Midbrain (tissue), 1 donor: ENCODE measurements at regions not wholly inside any gene's neighbourhood (a gene's known extent, or its start where the extent isn't known, plus 50 kb on each side); places are given as distances from the start of the nearest gene placed in this dataset.
"Not testable (repeated sequence)": the region's sequence is repeated elsewhere in the genome, so short reads cannot be mapped to it uniquely, and the experiment has no call there.

Experiments used
- DNase-seq: peaks from one replicate; lab custom pipeline; 2025; lab: John Stamatoyannopoulos, UW

DNA sequence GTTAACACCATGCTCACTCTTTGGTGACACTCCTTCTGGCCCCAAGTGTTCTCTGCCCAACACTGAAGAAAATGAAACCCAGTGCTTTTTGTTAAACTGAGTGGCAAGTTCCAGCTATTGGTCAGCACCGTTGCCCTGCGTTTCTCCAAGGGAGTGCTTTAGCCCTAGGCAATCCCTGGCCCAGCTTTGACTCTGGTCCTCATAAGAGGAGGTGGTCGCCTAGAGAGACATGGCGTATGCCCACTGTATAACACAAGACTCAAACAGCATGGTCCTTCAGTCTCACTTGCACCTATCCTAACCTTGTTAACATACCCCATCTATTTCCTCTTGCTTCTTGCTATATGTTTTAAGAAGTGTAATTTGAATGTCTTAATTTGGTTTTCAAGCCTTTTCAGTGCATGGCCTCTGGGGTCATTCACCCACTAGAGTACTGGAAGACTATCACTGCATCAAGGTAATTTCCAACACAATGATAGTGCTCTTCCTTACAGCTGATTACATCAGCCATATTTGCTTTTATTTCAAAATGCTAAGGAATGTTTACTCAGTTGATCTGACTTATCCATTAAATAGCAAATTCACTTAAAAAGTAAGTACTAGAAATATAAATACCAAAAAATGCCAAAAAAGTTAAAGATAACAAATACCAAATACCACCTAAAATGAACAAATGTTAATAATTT is 190.5 kb upstream of the SOX21 start:
- DNase-seq, result no peak

GRCh38 chr13:94901070-94901469 is 188.7 kb upstream of the SOX21 start:
- no peak for DNase-seq

- DNase-seq, result no peak
Observed at GRCh38 chr13:94896719-94897317, 184.5 kb upstream of the SOX21 start.

DNA sequence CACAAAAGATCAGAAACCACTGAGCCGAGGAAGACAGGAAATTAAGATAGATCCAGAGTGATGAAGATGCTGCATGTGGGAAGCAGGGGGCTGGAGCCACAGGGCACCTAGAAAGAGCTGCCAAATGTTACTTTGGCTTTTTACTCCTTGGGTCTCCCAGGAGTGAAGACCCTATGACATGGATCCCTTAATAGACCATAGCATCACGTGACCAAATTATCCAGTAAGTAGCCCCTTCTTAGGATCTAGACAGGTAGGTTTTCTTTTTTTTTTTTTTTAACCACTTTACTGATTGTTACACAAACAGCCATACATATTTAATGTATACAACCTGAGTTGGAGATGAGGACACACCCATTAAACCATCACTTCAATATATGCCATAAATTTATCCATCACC is 183.9 kb upstream of the SOX21 start:
- DNase-seq, result no peak

DNA sequence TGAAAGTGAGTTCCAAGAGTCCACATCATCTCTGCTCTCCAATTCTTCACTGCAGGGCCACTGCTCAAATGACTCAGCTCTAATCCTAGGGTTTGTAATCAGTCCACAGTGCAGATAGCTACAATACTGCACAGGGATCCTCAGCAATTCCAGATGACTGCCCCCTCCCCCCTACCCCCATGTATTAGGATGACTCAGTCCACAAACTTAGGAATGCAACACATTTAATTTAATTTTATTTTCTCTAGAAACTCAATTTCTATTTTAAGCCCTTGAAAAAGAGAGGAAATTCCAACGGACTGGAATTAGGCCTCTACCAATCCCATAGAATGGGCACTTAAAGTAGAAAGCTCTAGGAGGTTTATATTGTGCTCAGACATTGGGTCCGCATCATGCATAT is 173.8 kb upstream of the SOX21 start:
- DNase-seq, result no peak

GRCh38 chr13:94880463-94880862 is 168.1 kb upstream of the SOX21 start:
- no peak for DNase-seq

DNA sequence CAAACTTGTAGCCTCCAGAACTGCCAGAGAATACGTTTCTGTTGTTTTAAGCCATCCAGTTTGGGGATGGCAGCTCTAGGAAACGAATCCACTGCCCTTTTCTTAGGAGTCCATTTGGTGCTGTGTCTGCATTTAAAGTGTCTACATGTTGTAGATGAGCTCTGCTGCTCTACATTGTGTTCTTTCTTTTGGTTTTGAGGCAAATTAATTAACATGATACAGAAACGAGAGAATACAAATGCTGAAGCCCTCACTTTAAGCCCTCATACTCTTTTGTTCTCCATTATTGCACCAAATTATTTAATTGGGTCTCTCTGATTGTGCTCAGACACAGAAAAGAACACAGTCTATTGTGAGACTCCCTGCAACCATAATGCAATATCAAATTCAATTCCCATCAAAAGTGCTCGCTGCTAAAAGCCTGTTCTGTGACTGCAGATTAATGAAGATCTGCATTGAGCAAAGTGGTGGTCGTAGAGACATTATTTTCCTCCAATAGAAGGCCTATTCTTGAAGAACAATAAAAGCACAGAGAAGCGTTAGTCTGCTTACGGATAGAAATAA is 166.3 kb upstream of the SOX21 start:
- DNase-seq, result no peak

DNA sequence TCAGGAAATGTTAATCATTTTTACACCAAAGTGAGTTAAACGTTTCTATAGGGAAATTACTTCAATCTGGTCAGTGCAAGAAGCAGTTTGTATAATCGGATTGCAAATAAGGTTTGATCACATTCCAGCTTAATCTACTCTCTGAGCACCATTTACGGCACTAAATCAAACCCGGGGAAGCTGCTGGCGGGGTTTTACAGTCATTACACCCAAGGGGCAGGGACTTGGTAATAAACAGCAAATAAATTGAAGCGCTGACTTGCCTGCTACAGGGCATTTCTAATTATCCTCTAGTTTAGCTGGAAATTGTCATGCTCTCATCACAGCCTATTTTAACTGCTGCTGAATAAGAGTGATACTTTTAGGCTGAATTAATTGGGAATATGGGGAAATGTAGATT is 152.1 kb upstream of the SOX21 start:
- DNase-seq, result no peak

DNA sequence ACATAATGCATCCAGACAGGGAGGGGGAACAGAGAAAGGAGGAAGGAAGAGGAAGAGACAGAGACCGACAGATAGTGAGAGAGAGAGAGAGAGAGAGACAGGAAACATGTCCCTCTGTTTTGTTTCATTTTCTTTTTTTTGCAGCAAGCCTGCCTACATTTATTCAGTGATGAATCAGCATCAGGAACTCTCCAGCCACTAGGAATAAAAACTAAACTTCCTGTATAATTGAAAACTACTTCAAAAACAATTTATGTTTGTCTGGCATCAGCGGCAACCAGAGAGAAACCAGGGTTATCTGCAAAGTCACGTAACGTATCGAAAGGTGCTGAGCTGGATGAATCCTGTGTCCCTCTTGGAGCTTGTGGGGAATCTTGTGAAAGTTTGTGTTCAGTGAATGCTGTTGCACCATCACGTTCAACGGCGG is 148.6 kb upstream of the SOX21 start:
- no peak for DNase-seq

DNA sequence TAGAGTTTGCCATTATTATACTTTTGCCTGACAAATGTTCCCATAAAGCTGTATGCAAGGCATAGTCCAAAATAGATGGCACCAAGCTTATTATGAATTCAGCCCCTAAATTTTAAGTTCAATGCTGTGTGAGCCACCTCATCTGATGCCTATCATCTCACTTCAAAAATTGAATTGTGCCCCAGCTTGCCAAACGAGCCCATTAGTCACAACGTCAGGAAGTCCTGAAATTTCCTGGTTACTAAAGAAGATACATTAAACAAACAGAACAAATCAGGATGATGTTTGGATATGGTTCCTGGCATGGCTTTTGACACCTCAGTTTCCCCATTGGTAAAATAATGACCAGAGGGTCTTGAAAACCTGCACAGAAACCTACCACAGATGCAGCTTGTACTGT is 147.5 kb upstream of the SOX21 start:
- DNase-seq, result no peak

DNA sequence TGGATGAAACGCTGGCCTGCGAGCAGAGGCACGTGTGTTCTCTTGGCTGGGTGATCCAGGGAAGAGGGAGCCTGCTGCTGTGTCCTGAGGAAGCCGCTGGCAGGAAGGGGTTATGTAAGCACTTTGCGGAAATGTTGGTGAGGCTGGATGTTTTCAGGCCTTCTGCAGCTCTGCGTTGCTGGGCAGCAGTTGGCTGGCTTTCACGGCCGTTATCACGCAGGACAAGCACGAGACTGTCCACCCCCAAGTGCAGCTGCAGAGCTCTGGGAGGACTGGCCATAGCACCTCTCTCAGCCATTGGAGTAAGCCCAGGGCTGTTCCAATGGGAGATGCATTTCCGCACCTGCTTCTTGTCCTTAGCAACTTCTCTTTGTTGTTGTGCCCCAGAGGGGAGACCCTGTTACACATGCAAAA is 146.9 kb upstream of the SOX21 start:
- peak; percentile 51 for DNase-seq

DNA sequence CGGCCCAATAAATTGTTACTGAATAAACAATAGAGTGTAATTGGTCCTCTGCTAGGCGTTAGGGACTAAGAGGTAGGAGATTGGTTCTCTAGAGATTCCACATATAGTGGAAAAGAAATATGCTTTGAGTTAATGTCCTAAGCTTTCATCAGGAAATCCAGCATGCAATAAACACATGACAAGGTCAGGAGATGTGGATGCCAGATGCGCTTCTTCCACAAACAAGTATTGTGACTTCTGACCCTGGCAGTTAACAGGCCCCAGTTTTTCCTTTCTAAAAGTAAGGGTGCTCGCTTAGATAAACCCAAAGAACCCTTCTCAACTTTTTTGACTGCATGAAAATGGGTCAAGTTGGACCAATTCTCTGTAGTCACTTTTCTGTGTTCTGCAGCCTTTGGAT is 146.5 kb upstream of the SOX21 start:
- DNase-seq, result no peak

DNA sequence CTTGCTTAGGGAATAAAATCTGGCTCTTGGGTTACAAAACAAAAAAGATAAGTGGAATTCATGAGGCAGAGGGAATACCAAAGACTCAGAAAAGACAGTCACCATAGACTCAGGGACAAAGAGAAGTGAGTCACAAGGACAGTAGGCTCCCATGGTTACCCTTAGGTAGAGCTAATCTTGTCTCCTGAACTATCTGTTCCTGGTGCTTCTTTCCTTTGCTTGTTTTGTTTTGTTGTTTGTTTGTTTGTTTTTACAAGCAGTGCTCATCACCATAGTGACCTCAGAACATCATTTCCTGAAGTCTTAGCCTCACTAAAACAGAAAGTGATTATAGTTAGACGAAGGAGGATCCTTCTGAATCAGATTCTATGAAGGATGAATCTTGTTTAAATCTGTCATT is 142.3 kb upstream of the SOX21 start:
- DNase-seq, result no peak

DNA sequence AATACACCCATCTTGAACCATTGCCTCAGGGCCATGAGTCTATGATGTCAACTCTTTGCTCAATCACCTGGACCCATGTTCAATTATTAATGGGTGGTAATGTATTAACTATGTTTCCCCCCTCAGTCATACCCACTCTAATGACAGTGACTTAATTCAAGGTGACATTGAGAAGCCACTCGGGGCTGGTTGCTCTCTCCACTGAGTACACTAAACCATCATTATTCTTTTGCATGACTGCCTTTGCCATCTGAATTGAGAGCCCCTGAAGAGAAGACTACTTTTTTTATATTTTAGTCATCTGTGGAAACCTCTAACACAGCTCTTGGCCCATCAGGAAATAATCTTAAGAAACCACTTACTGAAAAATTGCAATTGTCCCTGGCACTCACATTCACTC is 139.2 kb upstream of the SOX21 start:
- no peak for DNase-seq

- no peak for DNase-seq
Observed at GRCh38 chr13:94849254-94849653, 136.9 kb upstream of the SOX21 start.

- DNase-seq, result no peak
Observed at GRCh38 chr13:94842901-94843300, 130.6 kb upstream of the SOX21 start.

DNA sequence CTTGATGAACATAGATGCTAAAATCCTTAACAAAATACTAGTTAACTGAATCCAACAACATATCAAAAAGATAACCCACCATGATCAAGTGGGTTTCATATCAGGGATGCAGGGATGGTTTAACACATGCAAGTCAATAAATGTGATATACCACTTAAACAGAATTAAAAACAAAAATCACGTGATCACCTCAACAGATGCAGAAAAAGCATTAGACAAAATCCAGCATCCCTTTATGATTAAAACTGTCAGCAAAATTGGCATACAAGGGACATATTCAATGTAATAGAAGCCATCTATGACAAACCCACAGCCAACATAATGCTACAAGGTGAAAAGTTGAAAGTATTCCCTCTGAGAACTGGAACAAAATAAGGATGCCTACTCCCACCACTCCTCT is 124.7 kb upstream of the SOX21 start:
- DNase-seq, result not testable (repeated sequence)

- DNase-seq, result no peak
Observed at GRCh38 chr13:94829837-94830365, 117.6 kb upstream of the SOX21 start.

- DNase-seq, result no peak
Observed at GRCh38 chr13:94829185-94829836, 117.0 kb upstream of the SOX21 start.

GRCh38 chr13:94827566-94827965 is 115.2 kb upstream of the SOX21 start:
- DNase-seq, result no peak

- peak; percentile 74 for DNase-seq
Observed at GRCh38 chr13:94825507-94825906, 113.2 kb upstream of the SOX21 start.

GRCh38 chr13:94824601-94825000 is 112.3 kb upstream of the SOX21 start:
- DNase-seq, result no peak

DNA sequence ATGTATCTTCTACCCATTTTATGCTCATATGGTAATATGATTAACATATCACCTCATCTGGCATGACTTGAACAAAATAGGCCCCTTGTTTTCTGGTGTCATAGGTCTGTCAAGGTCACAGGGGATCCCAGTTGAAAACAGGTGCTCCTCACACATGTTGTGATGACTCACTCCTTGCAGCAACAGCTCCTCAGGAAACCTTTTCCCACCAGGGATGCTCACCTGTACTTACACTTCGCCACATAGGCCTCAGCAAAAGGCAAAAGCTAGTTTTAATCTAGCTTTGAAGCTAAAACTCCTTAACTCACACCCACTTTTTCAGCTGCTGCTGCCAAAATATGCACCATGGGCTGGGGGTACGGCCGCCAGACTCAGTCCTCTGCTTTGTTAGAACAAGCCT is 110.0 kb upstream of the SOX21 start:
- no peak for DNase-seq
